ENCODE measurements at regions not wholly inside any gene's neighbourhood (a gene's known extent, or its start where the extent isn't known, plus 50 kb on each side); places are given as distances from the start of the nearest gene placed in this dataset.

- no peak for DNase-seq
Measured at GRCh38 chr6:126091466-126091865, 105.1 kb downstream of the TRMT11 start.

- DNase-seq: no peak
Measured at GRCh38 chr6:126093108-126093507, 106.8 kb downstream of the TRMT11 start.

- no peak for DNase-seq
Measured at GRCh38 chr6:126094411-126094810, 108.1 kb downstream of the TRMT11 start.

- no peak for DNase-seq
Measured at GRCh38 chr6:126100386-126100785, 114.0 kb downstream of the TRMT11 start.

- DNase-seq: no peak
Measured at GRCh38 chr6:126102358-126102757, 116.0 kb downstream of the TRMT11 start.

- no peak for DNase-seq
Measured at GRCh38 chr6:126103993-126104392, 117.7 kb downstream of the TRMT11 start.

- DNase-seq: peak; percentile 5
Measured at GRCh38 chr6:126107475-126108166, 121.3 kb downstream of the TRMT11 start.

- peak; percentile 27 for DNase-seq
Measured at GRCh38 chr6:126110512-126111270, 124.4 kb downstream of the TRMT11 start.

GRCh38 chr6:126111327-126111726 lies 125.0 kb downstream of the TRMT11 start:
- no peak for DNase-seq

GRCh38 chr6:126112171-126112632 lies 125.9 kb downstream of the TRMT11 start:
- DNase-seq: no peak

- no peak for DNase-seq
Measured at GRCh38 chr6:126113261-126113660, 126.9 kb downstream of the TRMT11 start.

- no peak for DNase-seq
Measured at GRCh38 chr6:126117251-126117650, 130.9 kb downstream of the TRMT11 start.

- DNase-seq: no peak
Measured at GRCh38 chr6:126118058-126118755, 131.9 kb downstream of the TRMT11 start.

GRCh38 chr6:126118936-126119335 lies 132.6 kb downstream of the TRMT11 start:
- no peak for DNase-seq

GRCh38 chr6:126123226-126123625 lies 136.9 kb downstream of the TRMT11 start:
- no peak for DNase-seq

GRCh38 chr6:126127659-126128058 lies 141.3 kb downstream of the TRMT11 start:
- DNase-seq: peak; percentile 39

- no peak for DNase-seq
Measured at GRCh38 chr6:126131246-126131645, 144.9 kb downstream of the TRMT11 start.

GRCh38 chr6:126133984-126134383 lies 147.6 kb downstream of the TRMT11 start:
- no peak for DNase-seq

GRCh38 chr6:126134491-126134890 lies 148.2 kb downstream of the TRMT11 start:
- DNase-seq: no peak

GRCh38 chr6:126140015-126140414 lies 153.7 kb downstream of the TRMT11 start:
- DNase-seq: no peak

GRCh38 chr6:126143761-126144251 lies 157.5 kb downstream of the TRMT11 start:
- peak; percentile 81 for DNase-seq

GRCh38 chr6:126145351-126145750 lies 159.0 kb downstream of the TRMT11 start:
- no peak for DNase-seq

GRCh38 chr6:126147291-126147815 lies 161.0 kb downstream of the TRMT11 start:
- DNase-seq: peak; percentile 19

Data from eye (tissue), 1 donor.